ENCODE measurements at regions not wholly inside any gene's neighbourhood (a gene's known extent, or its start where the extent isn't known, plus 50 kb on each side); places are given as distances from the start of the nearest gene placed in this dataset.
"Not testable (repeated sequence)": the region's sequence is repeated elsewhere in the genome, so short reads cannot be mapped to it uniquely, and the experiment has no call there.

GRCh38 chr15:81723701-81724100 lies 322.1 kb downstream of the MEX3B start:
- peak; percentile 64 for DNase-seq (ENCODE audit: low spot score)

GRCh38 chr15:81723113-81723651 lies 322.6 kb downstream of the MEX3B start:
- DNase-seq (ENCODE audit: low spot score): no peak

DNA sequence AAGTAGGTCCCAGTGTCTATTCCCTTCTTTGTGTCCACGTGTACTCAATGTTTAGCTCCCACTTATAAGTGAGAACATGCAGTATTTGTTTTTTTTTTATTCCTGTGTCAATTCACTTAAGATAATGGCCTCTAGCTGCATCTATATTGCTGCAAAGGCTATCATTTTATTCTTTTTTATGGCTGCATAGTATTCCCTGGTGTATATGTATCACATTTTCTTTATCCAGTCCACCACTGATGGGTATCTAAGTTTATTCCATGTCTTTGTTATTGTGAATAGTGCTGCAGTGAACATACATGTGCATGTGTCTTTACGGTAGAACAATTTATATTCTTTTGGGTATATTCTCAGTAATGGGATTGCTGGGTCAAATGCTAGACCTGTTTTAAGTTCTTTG lies 329.4 kb downstream of the MEX3B start:
- DNase-seq (ENCODE audit: low spot score): not testable (repeated sequence)

DNA sequence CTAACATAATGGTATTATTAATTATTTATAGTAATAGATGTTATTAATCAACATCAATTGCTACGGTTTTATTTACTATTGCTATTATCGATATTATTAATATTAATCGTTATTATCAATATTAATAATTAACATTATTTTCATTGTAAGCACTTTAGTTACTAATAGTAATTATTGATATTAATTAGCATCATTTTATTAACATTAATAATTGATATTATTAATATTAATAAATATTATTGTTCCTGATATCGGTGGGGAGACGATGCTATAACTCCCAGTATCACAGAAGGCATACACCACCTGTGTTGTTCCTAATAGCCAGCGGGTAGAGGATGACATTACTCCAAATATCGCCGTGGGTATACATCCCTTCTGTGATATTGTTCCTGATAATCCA lies 335.5 kb downstream of the MEX3B start:
- no peak for DNase-seq (ENCODE audit: low spot score)

DNA sequence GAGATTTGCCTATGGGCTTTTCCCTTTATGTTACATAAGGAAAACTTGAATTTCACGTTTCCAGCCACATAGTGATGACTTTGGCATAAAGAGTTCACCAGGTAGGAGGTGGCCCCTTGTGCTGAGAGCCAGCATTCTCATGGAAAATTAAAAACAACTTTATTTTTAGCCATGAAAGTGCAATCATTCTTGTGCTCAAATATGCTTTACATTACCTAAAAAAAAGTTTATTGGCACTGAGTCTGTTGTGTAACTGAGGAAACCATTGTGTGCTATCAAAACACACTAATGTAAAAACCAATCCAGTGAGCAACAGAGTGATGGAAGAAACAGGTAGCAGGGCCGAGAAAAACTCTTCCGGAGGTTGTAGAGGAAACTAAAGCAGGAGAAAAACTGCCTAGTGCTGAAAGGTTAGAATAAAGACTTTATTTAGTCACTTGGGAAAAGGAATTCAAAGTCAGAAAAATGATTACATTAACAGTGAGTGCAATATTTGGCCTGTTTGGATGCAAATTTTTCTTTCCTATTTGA lies 332.9 kb upstream of the TMC3 start:
- not testable (repeated sequence) for DNase-seq (ENCODE audit: low spot score)

DNA sequence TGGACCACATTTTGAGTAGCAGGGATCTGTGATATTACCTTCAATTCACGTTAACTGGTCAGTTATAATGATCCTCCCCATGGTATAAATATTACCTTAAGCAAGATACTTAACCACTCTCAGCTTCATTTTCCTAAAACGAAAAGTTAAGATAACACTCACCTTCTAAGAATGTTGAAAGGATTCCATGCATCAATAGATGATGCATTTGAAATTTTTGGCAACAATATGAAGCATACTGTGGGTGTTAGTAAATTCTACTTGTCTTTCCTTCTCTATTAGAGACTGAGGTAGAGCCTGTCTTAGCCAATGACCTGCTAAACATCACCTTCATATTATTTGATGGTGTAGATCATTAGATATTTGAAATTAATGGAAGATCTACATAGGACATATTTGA lies 331.7 kb upstream of the TMC3 start:
- DNase-seq (ENCODE audit: low spot score): not testable (repeated sequence)

- DNase-seq (ENCODE audit: low spot score): no peak
Measured at GRCh38 chr15:81686021-81686420, 312.0 kb upstream of the TMC3 start.

DNA sequence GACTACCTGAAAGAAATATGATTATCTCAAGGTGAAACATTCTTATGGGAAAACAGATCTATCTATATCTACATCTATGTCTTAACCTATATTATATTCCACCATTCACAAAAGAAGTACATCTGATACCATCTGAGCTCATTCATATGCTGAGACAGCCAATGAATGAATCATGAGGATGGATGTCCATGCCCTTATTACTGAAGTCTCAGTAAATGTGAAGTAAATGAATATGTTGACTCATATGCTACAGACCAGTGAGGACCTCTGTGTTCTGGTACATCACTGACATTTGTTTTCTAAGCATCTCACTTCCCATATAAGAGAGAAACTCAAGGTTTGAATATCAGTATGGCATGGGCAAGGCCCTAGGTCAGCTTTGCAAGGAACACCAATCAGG lies 311.2 kb upstream of the TMC3 start:
- DNase-seq (ENCODE audit: low spot score): no peak

DNA sequence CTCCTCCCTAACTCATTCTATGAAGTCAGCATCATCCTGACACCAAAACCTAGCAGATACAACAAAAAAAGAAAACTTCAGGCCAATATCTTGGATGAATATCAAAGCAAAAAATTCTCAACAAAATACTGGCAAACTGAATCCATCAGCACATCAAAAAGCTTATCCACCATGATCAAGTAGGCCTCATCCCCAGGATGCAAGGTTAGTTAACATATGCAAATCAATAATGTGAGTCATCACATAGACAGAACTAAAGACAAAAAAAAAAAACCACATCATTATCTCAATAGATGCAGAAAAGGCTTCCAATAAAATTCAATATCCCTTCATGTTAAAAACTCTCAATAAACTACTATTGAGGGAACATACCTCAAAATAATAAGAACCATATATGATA lies 306.8 kb upstream of the TMC3 start:
- DNase-seq (ENCODE audit: low spot score): no peak

GRCh38 chr15:81666839-81667238 lies 292.8 kb upstream of the TMC3 start:
- DNase-seq (ENCODE audit: low spot score): no peak

- DNase-seq (ENCODE audit: low spot score): no peak
Measured at GRCh38 chr15:81660976-81661375, 287.0 kb upstream of the TMC3 start.

- no peak for DNase-seq (ENCODE audit: low spot score)
Measured at GRCh38 chr15:81653259-81653658, 279.2 kb upstream of the TMC3 start.

- DNase-seq (ENCODE audit: low spot score): no peak
Measured at GRCh38 chr15:81645470-81645869, 271.5 kb upstream of the TMC3 start.

GRCh38 chr15:81643771-81644170 lies 269.8 kb upstream of the TMC3 start:
- DNase-seq (ENCODE audit: low spot score): no peak

GRCh38 chr15:81642451-81642990 lies 268.5 kb upstream of the TMC3 start:
- DNase-seq (ENCODE audit: low spot score): no peak

DNA sequence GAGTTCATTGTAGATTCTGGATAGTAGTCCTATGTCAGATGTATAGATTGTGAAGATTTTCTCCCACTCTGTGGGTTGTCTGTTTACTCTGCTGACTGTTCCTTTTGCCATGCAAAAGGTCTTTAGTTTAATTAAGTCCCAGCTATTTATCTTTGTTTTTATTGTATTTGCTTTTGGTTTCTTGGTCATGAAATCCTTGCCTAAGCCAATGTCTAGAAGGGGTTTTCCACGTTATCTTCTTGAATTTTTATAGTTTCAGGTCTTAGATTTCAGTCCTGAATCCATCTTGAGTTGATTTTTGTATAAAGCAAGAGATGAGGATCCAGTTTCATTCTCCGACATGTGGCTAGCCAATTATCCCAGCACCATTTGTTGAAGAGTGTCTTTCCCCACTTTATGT lies 262.1 kb upstream of the TMC3 start:
- not testable (repeated sequence) for DNase-seq (ENCODE audit: low spot score)

- DNase-seq (ENCODE audit: low spot score): no peak
Measured at GRCh38 chr15:81633889-81634288, 259.9 kb upstream of the TMC3 start.

GRCh38 chr15:81625896-81626295 lies 251.9 kb upstream of the TMC3 start:
- DNase-seq (ENCODE audit: low spot score): no peak

DNA sequence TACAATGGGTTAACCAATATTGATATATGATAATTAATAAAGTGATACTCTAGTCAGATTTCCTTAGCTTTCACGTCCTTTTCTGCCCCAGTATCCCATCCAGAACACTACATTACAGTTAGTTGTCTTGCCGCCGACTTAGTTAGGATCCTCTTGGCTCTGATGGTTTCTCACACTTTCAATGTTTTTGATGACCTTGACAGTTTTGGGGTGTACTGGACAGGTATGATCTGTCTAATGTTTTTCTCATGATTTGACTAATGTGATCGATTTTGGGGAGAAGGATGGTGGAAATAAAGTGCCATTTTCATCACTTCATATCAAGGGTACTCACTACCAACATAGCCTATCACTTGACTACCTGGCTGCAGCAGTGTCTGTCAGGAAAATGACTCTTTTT lies 245.0 kb upstream of the TMC3 start:
- DNase-seq (ENCODE audit: low spot score): no peak

GRCh38 chr15:81612631-81613030 lies 238.6 kb upstream of the TMC3 start:
- DNase-seq (ENCODE audit: low spot score): no peak

DNA sequence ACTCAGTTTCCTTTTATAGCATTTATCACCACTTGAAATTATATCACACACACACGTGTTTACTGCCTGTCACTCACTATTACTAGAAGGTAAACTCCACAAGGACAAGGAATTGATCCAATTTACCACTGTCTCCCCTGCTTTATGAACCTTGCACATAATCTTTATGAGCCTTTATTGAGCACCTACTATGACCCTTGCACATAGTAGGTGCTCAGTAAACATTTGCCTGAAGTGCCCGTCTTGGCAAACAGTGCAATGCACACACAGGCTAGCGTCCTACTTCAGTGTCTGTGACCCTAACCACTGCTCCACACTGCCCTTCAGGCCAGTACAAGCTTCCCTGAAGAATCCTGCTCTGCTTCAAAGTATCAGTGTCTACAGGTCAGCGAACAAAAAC lies 237.7 kb upstream of the TMC3 start:
- DNase-seq (ENCODE audit: low spot score): no peak

- DNase-seq (ENCODE audit: low spot score): no peak
Measured at GRCh38 chr15:81608309-81608829, 234.4 kb upstream of the TMC3 start.

- DNase-seq (ENCODE audit: low spot score): no peak
Measured at GRCh38 chr15:81604713-81605112, 230.7 kb upstream of the TMC3 start.
